ENCODE measurements at regions not wholly inside any gene's neighbourhood (a gene's known extent, or its start where the extent isn't known, plus 50 kb on each side); places are given as distances from the start of the nearest gene placed in this dataset.
"Not testable (repeated sequence)": the region's sequence is repeated elsewhere in the genome, so short reads cannot be mapped to it uniquely, and the experiment has no call there.

GRCh38 chr10:81251457-81252115, 623.4 kb upstream of the NRG3 start:
- TF ChIP-seq TCF7L2 (IDR thresholded peaks at IDR 0.05; ENCODE audit: low read depth, low read length): no peak
- TF ChIP-seq SIN3A (IDR thresholded peaks at IDR 0.05; ENCODE audit: borderline replicate concordance, insufficient read depth, low read depth, low read length): no peak
- no peak for TF ChIP-seq CTCF (IDR thresholded peaks at IDR 0.05)
- TF ChIP-seq, protein P1, sequence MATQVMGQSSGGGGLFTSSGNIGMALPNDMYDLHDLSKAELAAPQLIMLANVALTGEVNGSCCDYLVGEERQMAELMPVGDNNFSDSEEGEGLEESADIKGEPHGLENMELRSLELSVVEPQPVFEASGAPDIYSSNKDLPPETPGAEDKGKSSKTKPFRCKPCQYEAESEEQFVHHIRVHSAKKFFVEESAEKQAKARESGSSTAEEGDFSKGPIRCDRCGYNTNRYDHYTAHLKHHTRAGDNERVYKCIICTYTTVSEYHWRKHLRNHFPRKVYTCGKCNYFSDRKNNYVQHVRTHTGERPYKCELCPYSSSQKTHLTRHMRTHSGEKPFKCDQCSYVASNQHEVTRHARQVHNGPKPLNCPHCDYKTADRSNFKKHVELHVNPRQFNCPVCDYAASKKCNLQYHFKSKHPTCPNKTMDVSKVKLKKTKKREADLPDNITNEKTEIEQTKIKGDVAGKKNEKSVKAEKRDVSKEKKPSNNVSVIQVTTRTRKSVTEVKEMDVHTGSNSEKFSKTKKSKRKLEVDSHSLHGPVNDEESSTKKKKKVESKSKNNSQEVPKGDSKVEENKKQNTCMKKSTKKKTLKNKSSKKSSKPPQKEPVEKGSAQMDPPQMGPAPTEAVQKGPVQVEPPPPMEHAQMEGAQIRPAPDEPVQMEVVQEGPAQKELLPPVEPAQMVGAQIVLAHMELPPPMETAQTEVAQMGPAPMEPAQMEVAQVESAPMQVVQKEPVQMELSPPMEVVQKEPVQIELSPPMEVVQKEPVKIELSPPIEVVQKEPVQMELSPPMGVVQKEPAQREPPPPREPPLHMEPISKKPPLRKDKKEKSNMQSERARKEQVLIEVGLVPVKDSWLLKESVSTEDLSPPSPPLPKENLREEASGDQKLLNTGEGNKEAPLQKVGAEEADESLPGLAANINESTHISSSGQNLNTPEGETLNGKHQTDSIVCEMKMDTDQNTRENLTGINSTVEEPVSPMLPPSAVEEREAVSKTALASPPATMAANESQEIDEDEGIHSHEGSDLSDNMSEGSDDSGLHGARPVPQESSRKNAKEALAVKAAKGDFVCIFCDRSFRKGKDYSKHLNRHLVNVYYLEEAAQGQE (IDR thresholded peaks at IDR 0.05; ENCODE audit: insufficient read depth in 1 of 2, low read depth in 2 of 2, low read length in 1 of 2): no peak
- no peak for TF ChIP-seq POLR2AphosphoS5 (IDR thresholded peaks at IDR 0.05; ENCODE audit: low read depth, low read length)
- Histone ChIP-seq H3K27me3 (ENCODE audit: control insufficient read depth, insufficient read depth, low read length) (no peaks in the 10 kb centered on the region), H3K36me3 (ENCODE audit: control insufficient read depth, insufficient read depth, low read length) (no peaks in the 10 kb centered on the region), H3K27ac (ENCODE audit: low read length) (no peak overlapping the region), H3K9me3 (ENCODE audit: control insufficient read depth, insufficient read depth, low read depth, low read length) (peaks cover 6% of the 10 kb centered on the region; the same call in 1 of the 2 replicates), H3K4me1 (ENCODE audit: control insufficient read depth, insufficient read depth, low read length) (no peaks in the 10 kb centered on the region), H3K4me3 (ENCODE audit: low read depth in 2 of 2, low read length in 2 of 2) (no peak overlapping the region)
- in situ Hi-C loops (cut with HindIII; ENCODE audit: low pct_unique_long_range_greater_than_20kb, low sequenced_read_pairs) (no loop called here), intact Hi-C loops (cut with micrococcal nuclease; ENCODE audit: unreplicated experiment) (no loop called here)
- ChIA-PET POLR2A (no interaction called here), CTCF (no interaction called here)
- no TSS peak for BruUV-seq (replicated peaks)
- ATAC-seq (no peak), DNase-seq (ENCODE audit: low read depth, low spot score) (no peak)

DNA sequence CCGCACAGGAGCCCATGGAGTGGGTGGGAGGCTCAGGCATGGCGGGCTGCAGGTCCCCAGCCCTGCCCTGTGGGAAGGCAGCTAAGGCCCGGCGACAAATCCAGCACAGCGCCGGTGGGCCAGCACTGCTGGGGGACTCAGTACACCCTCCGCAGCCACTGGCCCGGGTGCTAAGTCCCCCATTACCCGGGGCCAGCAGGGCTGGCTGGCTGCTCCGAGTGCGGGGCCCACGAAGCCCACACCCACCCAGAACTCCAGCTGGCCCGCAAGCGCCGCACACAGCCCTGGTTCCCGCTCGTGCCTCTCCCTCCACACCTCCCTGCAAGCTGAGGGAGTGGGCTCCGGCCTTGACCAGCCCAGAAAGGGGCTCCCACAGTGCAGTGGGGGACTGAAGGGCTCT, 610.0 kb upstream of the NRG3 start:
- in situ Hi-C loops (cut with HindIII; ENCODE audit: low pct_unique_long_range_greater_than_20kb, low sequenced_read_pairs): not testable (repeated sequence)

DNA sequence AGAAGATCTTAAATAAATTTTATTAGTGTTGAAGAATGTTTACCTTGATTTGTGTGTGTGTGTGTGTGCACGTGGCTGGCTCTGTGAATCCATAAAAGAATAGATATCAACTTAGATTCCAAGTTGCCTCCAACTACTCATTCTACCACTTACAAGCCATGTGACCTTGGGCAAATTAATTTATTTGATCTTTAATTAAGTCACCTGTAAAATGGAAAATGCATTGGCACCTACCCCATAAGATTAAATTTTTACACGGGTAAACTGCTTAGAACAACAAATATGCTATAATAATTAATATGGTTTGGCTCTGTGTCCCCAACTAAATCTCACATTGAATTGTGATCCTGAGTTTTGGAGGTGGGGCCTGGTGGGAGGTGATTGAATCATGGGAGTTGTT, 604.9 kb upstream of the NRG3 start:
- no TSS peak for BruUV-seq (replicated peaks)
- ChIA-PET CTCF (no interaction called here), POLR2A (no interaction called here)
- Histone ChIP-seq H3K27ac (ENCODE audit: low read length) (no peak overlapping the region), H3K9me3 (ENCODE audit: control insufficient read depth, insufficient read depth, low read depth, low read length) (no peaks in the 10 kb centered on the region; the same call in 1 of the 2 replicates), H3K4me1 (ENCODE audit: control insufficient read depth, insufficient read depth, low read length) (no peaks in the 10 kb centered on the region), H3K27me3 (ENCODE audit: control insufficient read depth, insufficient read depth, low read length) (no peaks in the 10 kb centered on the region), H3K36me3 (ENCODE audit: control insufficient read depth, insufficient read depth, low read length) (no peaks in the 10 kb centered on the region), H3K4me3 (ENCODE audit: low read depth in 2 of 2, low read length in 2 of 2) (no peak overlapping the region)
- intact Hi-C loops (cut with micrococcal nuclease; ENCODE audit: unreplicated experiment) (no loop called here), in situ Hi-C loops (cut with HindIII; ENCODE audit: low pct_unique_long_range_greater_than_20kb, low sequenced_read_pairs) (no loop called here)
- TF ChIP-seq, protein P1 (IDR thresholded peaks at IDR 0.05; ENCODE audit: insufficient read depth in 1 of 2, low read depth in 2 of 2, low read length in 1 of 2): no peak
- TF ChIP-seq TCF7L2 (IDR thresholded peaks at IDR 0.05; ENCODE audit: low read depth, low read length) (no peak), POLR2AphosphoS5 (IDR thresholded peaks at IDR 0.05; ENCODE audit: low read depth, low read length) (no peak), SIN3A (IDR thresholded peaks at IDR 0.05; ENCODE audit: borderline replicate concordance, insufficient read depth, low read depth, low read length) (no peak), CTCF (IDR thresholded peaks at IDR 0.05) (no peak)
- ATAC-seq (no peak), DNase-seq (ENCODE audit: low read depth, low spot score) (no peak)

More for the DNA sequence above, 610.0 kb upstream of the NRG3 start:
- H3K4me1 ChIP-seq (ENCODE audit: control insufficient read depth, insufficient read depth, low read length); ATAC-seq; H3K4me3 ChIP-seq (ENCODE audit: low read depth in 2 of 2, low read length in 2 of 2); H3K27ac ChIP-seq (ENCODE audit: low read length); POLR2A ChIA-PET; H3K9me3 ChIP-seq (ENCODE audit: control insufficient read depth, insufficient read depth, low read depth, low read length); H3K36me3 ChIP-seq (ENCODE audit: control insufficient read depth, insufficient read depth, low read length); BruUV-seq (replicated peaks); DNase-seq (ENCODE audit: low read depth, low spot score); H3K27me3 ChIP-seq (ENCODE audit: control insufficient read depth, insufficient read depth, low read length); CTCF ChIA-PET; intact Hi-C loops (cut with micrococcal nuclease; ENCODE audit: unreplicated experiment): not testable (repeated sequence)

All from Panc1 (cell line).